Suprapubic skin (tissue), 4 donors: ENCODE measurements at regions not wholly inside any gene's neighbourhood (a gene's known extent, or its start where the extent isn't known, plus 50 kb on each side); places are given as distances from the start of the nearest gene placed in this dataset.
"Not testable (repeated sequence)": the region's sequence is repeated elsewhere in the genome, so short reads cannot be mapped to it uniquely, and the experiment has no call there.

Source experiments
- DNase-seq, 2 donors: peaks; one replicate each; pipeline ENCODE4 v3.0.0-alpha.2; 2019; ENCODE audit warnings: low spot score in 2 of 2
- H3K27ac ChIP-seq: fragments of 200-600 bp; sonication (generic); one replicate; pipeline ENCODE4 v1.5.1; 2019
- H3K27me3 ChIP-seq: fragments of 200-600 bp; sonication (generic); one replicate; pipeline ENCODE4 v1.5.1; 2019
- H3K36me3 ChIP-seq: fragments of 200-600 bp; sonication (generic); one replicate; pipeline ENCODE4 v1.5.1; 2019
- H3K4me1 ChIP-seq: fragments of 200-600 bp; sonication (generic); one replicate; pipeline ENCODE4 v1.5.1; 2019
- H3K4me3 ChIP-seq: fragments of 200-600 bp; sonication (generic); one replicate; pipeline ENCODE4 v1.5.1; 2019; ENCODE audit warnings: mild to moderate bottlenecking
- H3K9me3 ChIP-seq: fragments of 200-600 bp; sonication (generic); one replicate; pipeline ENCODE4 v1.5.1; 2019
- EP300 ChIP-seq: sonication (generic); formaldehyde crosslinking; IDR thresholded peaks from one replicate; pipeline ENCODE4 v1.6.1; 2017; ENCODE audit warnings: antibody characterized with exemption
- POLR2A ChIP-seq, 2 donors: fragments of 450-650 bp; IDR thresholded peaks; one replicate each; pipeline ENCODE4 v1.6.1; 2017; ENCODE audit warnings: antibody characterized with exemption in 2 of 2, mild to moderate bottlenecking in 2 of 2, moderate library complexity in 2 of 2
- POLR2AphosphoS5 ChIP-seq, 3 donors: sonication (generic); formaldehyde crosslinking; IDR thresholded peaks; one replicate each; pipeline ENCODE4 v1.6.1; 2017; ENCODE audit warnings: antibody characterized with exemption in 3 of 3
- WGBS: methylation state at CpG from one replicate; pipeline ENCODE4 v1.1.5; 2018; 5-methylcytosine and 5-hydroxymethylcytosine counted together
- TF ChIP-seq, protein P1 (sequence below), 2 donors: fragments of 200-600 bp in 1 of 2; fragments of 450-650 bp in 1 of 2; sonication (generic) in 1 of 2; IDR thresholded peaks; one replicate each; pipeline ENCODE4 v1.5.1; 2016 to 2019; ENCODE audit warnings: antibody characterized with exemption in 2 of 2, mild to moderate bottlenecking in 1 of 2, moderate library complexity in 1 of 2

DNA sequence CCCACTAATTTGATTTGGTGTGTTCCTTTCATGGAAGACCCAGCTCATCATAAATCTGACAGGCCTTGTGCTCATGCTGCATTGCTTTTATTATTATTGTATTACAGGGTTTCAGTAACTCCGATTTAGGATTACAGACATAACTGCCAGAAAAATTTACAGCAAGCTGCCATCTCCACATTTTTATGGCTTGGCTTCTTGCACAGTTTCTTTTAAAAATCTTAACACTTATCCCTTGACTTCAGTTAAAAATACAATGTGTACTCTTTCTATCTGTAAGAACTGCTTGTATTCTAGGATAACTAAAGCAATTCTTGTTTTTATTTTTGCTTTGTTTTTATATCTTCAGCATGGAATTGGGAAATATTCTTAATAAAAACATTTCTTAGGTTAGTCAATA lies 612.2 kb downstream of the DIPK2A start:
- no peaks in the 10 kb centered on the region for H3K36me3 ChIP-seq
- no peak overlapping the region for H3K4me3 ChIP-seq
- TF ChIP-seq EP300 (no peak), POLR2AphosphoS5 (IDR thresholded peaks at IDR 0.05) (no peak), POLR2A (IDR thresholded peaks at IDR 0.05) (no peak)
- TF ChIP-seq, protein P1, sequence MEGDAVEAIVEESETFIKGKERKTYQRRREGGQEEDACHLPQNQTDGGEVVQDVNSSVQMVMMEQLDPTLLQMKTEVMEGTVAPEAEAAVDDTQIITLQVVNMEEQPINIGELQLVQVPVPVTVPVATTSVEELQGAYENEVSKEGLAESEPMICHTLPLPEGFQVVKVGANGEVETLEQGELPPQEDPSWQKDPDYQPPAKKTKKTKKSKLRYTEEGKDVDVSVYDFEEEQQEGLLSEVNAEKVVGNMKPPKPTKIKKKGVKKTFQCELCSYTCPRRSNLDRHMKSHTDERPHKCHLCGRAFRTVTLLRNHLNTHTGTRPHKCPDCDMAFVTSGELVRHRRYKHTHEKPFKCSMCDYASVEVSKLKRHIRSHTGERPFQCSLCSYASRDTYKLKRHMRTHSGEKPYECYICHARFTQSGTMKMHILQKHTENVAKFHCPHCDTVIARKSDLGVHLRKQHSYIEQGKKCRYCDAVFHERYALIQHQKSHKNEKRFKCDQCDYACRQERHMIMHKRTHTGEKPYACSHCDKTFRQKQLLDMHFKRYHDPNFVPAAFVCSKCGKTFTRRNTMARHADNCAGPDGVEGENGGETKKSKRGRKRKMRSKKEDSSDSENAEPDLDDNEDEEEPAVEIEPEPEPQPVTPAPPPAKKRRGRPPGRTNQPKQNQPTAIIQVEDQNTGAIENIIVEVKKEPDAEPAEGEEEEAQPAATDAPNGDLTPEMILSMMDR (IDR thresholded peaks at IDR 0.05) = no peak
- H3K4me1 ChIP-seq = no peaks in the 10 kb centered on the region
- no peaks in the 10 kb centered on the region for H3K9me3 ChIP-seq
- no peak for DNase-seq
- 58% methylated on average over 1 of the region's 1 CpG for whole genome bisulfite sequencing
- no peak overlapping the region for H3K27ac ChIP-seq
- H3K27me3 ChIP-seq = no peaks in the 10 kb centered on the region

DNA sequence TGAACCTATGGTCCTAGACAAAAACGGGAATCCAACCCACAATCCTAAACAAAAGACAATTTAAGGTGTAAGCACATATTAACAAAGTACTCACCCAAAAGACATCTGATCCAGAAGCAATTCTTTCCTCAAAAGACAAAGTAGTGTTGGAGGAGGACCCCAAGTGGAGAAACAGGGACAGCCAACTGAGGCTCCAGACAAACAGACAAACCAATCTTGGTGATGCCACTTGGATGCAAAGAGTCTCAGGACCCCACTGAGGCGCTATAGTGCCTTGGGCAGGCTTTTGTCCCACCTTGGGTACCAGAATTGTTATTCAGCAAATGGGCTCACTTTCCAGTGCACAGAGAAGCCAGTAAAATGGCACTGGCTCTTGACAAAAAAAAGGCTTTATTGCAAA lies 613.8 kb downstream of the DIPK2A start:
- H3K4me3 ChIP-seq = no peak overlapping the region
- no peaks in the 10 kb centered on the region for H3K36me3 ChIP-seq
- H3K9me3 ChIP-seq = no peaks in the 10 kb centered on the region
- no peak for DNase-seq
- no peak overlapping the region for H3K27ac ChIP-seq
- no peaks in the 10 kb centered on the region for H3K4me1 ChIP-seq
- 86% methylated on average over 2 of the region's 2 CpGs for WGBS
- H3K27me3 ChIP-seq = no peaks in the 10 kb centered on the region
- no peak for TF ChIP-seq POLR2A (IDR thresholded peaks at IDR 0.05)
- TF ChIP-seq EP300 = no peak
- TF ChIP-seq, protein P1 (IDR thresholded peaks at IDR 0.05) = no peak
- TF ChIP-seq POLR2AphosphoS5 (IDR thresholded peaks at IDR 0.05) = no peak

DNA sequence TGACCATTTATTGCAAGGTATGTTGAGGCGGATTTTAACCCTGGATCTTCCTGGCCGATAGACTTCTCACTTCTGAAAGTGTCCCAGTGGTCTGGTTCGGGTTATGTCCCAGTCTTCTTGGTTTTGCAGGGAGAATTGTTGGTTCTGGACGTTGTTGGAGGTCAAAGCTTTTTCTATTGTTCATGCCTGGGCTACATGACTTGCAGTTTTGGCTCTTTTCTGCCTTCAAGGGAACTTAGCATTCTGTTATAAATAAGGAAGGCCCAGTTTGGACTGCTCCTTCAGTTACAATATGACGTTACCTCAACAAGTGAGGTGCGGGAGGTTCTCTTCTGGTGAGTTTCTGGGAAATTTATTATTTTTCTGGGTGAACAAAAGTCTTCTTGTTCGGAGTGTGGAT lies 614.3 kb downstream of the DIPK2A start:
- Histone ChIP-seq H3K27me3 (no peaks in the 10 kb centered on the region), H3K4me1 (no peaks in the 10 kb centered on the region), H3K36me3 (no peaks in the 10 kb centered on the region), H3K9me3 (no peaks in the 10 kb centered on the region), H3K27ac (no peak overlapping the region), H3K4me3 (no peak overlapping the region)
- TF ChIP-seq EP300 (no peak), POLR2A (IDR thresholded peaks at IDR 0.05) (no peak), POLR2AphosphoS5 (IDR thresholded peaks at IDR 0.05) (no peak)
- WGBS = 89% methylated on average over 7 of the region's 7 CpGs
- DNase-seq = no peak

DNA sequence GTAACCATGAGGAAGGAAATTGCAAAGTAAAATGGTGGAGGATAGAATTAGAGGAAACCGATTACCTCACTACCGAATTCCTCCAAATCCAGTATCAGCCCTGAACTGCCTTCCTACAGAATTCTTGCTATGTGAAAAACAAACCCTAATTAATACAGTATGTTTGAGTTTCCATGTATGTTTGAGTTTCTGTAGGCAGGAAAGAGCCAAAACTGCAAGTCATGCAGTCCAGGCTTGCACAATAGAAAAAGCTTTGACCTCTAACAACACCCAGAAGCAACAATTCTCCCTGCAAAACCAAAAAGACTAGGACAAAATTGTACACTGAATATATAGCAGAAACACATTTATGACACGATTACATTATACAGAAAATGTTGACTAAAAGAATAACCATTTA lies 614.8 kb downstream of the DIPK2A start:
- Histone ChIP-seq H3K36me3 (no peaks in the 10 kb centered on the region), H3K9me3 (no peaks in the 10 kb centered on the region), H3K4me3 (no peak overlapping the region), H3K27me3 (no peaks in the 10 kb centered on the region), H3K4me1 (no peaks in the 10 kb centered on the region), H3K27ac (no peak overlapping the region)
- WGBS = 76% methylated on average over 3 of the region's 3 CpGs
- no peak for DNase-seq
- TF ChIP-seq EP300 = no peak
- no peak for TF ChIP-seq POLR2A (IDR thresholded peaks at IDR 0.05)
- TF ChIP-seq, protein P1 (IDR thresholded peaks at IDR 0.05) = no peak
- TF ChIP-seq POLR2AphosphoS5 (IDR thresholded peaks at IDR 0.05) = no peak

DNA sequence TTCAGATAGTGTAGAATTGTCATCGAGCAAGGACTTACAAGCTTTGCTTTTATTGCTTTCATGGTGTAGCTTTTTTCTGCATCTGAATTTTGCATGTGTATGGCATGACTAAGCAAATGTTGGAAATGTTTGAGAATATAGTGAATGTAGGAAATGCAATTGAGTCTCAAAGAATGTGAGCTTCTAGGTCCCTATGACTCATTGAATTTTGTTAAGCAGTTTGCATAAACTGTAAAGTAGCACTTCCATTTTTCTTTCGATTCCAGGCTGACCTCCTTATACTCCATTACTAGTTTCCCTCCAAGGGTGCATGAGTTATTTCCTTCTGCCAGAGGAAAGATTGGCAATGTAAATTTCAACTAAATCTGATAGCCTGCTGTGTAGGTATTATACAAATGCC lies 619.2 kb downstream of the DIPK2A start:
- no peak overlapping the region for H3K4me3 ChIP-seq
- WGBS = 79% methylated on average over 2 of the region's 2 CpGs
- no peaks in the 10 kb centered on the region for H3K4me1 ChIP-seq
- DNase-seq = no peak
- no peaks in the 10 kb centered on the region for H3K27me3 ChIP-seq
- no peaks in the 10 kb centered on the region for H3K9me3 ChIP-seq
- H3K27ac ChIP-seq = no peak overlapping the region
- no peaks in the 10 kb centered on the region for H3K36me3 ChIP-seq
- TF ChIP-seq EP300 (no peak), POLR2A (IDR thresholded peaks at IDR 0.05) (no peak), POLR2AphosphoS5 (IDR thresholded peaks at IDR 0.05) (no peak)
- TF ChIP-seq, protein P1 (IDR thresholded peaks at IDR 0.05) = no peak

DNA sequence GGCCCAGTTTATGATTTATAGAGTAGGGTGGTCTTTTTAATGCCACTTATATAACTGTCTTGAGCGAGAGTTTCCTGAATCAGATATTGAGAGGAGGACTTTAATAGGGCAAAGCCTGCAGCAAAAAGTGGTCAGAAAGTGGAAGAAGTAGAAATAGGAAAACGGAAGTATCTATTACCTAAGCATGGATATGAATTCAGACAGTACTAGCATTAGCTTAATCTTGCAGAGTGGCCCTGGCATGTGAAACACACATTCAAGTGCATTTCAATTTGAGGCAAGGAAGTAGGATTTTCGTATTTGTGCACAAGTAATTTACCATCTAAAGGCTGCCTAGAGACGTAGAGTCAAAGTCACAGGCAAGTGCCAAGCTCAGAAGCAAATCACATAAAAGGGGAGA lies 622.3 kb downstream of the DIPK2A start:
- TF ChIP-seq, protein P1 (IDR thresholded peaks at IDR 0.05) = no peak
- TF ChIP-seq POLR2AphosphoS5 (IDR thresholded peaks at IDR 0.05) (no peak), EP300 (no peak), POLR2A (IDR thresholded peaks at IDR 0.05) (no peak)
- no peaks in the 10 kb centered on the region for H3K9me3 ChIP-seq
- no peaks in the 10 kb centered on the region for H3K36me3 ChIP-seq
- H3K4me3 ChIP-seq = no peak overlapping the region
- DNase-seq = no peak
- H3K27me3 ChIP-seq = no peaks in the 10 kb centered on the region
- H3K27ac ChIP-seq = no peak overlapping the region
- H3K4me1 ChIP-seq = no peaks in the 10 kb centered on the region
- 82% methylated on average over 4 of the region's 4 CpGs for WGBS

DNA sequence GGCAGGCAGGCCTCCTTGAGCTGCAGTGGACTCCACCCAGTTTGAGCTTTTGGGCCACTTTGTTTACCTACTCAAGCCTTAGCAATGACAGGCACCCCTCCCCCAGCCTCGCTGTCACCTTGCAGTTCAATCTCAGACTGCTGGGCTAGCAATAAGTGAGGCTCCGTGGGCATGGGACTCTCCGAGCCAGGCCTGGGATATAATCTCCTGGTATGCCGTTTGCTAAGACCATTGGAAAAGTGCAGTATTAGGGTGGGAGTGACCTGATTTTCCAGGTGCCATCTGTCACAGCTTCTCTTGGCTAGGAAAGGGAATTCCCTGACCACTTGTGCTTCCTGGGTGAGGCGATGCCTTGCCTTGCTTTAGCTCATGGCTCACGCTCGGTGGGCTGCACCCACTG lies 648.6 kb downstream of the DIPK2A start:
- DNase-seq, H3K27ac ChIP-seq, H3K27me3 ChIP-seq, H3K4me3 ChIP-seq, H3K4me1 ChIP-seq, H3K9me3 ChIP-seq, H3K36me3 ChIP-seq: not testable (repeated sequence)
- 94% methylated on average over 4 of the region's 7 CpGs for WGBS
